ENCODE measurements at regions not wholly inside any gene's neighbourhood (a gene's known extent, or its start where the extent isn't known, plus 50 kb on each side); places are given as distances from the start of the nearest gene placed in this dataset.

DNA sequence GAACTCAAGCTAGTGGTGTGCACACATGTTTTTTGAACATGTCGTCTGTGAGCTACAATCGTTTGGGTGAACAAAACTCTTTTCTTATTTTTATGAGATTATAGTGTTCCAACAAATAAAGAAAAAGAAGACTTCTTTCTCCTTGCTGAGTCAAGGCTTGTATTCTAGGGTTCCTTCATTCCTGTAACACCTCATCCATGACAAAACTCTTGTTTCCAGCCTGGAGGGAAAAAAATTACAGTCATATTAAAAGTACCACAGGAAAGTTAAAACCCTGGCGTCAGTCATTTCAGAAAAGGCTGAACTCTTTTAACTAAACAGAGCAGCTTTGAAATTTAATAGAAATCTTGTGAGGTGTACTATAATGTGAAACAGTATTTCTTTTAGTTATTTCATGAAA lies 79.2 kb upstream of the BOD1L1 start:
- TF ChIP-seq, protein P1, sequence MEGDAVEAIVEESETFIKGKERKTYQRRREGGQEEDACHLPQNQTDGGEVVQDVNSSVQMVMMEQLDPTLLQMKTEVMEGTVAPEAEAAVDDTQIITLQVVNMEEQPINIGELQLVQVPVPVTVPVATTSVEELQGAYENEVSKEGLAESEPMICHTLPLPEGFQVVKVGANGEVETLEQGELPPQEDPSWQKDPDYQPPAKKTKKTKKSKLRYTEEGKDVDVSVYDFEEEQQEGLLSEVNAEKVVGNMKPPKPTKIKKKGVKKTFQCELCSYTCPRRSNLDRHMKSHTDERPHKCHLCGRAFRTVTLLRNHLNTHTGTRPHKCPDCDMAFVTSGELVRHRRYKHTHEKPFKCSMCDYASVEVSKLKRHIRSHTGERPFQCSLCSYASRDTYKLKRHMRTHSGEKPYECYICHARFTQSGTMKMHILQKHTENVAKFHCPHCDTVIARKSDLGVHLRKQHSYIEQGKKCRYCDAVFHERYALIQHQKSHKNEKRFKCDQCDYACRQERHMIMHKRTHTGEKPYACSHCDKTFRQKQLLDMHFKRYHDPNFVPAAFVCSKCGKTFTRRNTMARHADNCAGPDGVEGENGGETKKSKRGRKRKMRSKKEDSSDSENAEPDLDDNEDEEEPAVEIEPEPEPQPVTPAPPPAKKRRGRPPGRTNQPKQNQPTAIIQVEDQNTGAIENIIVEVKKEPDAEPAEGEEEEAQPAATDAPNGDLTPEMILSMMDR (IDR thresholded peaks at IDR 0.05): no peak
- ATAC-seq (no peak), DNase-seq (no peak)
- Histone ChIP-seq H3K4me3 (ENCODE audit: low read length) (no peak overlapping the region), H3K36me3 (ENCODE audit: control insufficient read depth, insufficient read depth, low read length) (no peaks in the 10 kb centered on the region), H3K9me3 (ENCODE audit: control insufficient read depth, insufficient read depth, low read length) (no peaks in the 10 kb centered on the region), H3K27ac (ENCODE audit: low read length) (no peak overlapping the region), H3K4me1 (ENCODE audit: control insufficient read depth, insufficient read depth, low read length) (no peaks in the 10 kb centered on the region), H3K27me3 (ENCODE audit: control insufficient read depth, insufficient read depth, low read length) (no peaks in the 10 kb centered on the region)
- WGBS (ENCODE audit: insufficient coverage): 100% methylated on average over 1 of the region's 3 CpGs
- Mint-ChIP-seq H3K36me3 (no peaks in the 10 kb centered on the region), H3K4me1 (no peaks in the 10 kb centered on the region), H3K27ac (no peak overlapping the region), H3K27me3 (ENCODE audit: low read depth in 2 of 2) (peaks cover 0 to 3% of the 10 kb centered on the region in 2 donors), H3K4me3 (no peak overlapping the region), H3K9me3 (peaks cover 0 to 4% of the 10 kb centered on the region in 2 donors)
- intact Hi-C loops (cut with micrococcal nuclease): no loop called here

DNA sequence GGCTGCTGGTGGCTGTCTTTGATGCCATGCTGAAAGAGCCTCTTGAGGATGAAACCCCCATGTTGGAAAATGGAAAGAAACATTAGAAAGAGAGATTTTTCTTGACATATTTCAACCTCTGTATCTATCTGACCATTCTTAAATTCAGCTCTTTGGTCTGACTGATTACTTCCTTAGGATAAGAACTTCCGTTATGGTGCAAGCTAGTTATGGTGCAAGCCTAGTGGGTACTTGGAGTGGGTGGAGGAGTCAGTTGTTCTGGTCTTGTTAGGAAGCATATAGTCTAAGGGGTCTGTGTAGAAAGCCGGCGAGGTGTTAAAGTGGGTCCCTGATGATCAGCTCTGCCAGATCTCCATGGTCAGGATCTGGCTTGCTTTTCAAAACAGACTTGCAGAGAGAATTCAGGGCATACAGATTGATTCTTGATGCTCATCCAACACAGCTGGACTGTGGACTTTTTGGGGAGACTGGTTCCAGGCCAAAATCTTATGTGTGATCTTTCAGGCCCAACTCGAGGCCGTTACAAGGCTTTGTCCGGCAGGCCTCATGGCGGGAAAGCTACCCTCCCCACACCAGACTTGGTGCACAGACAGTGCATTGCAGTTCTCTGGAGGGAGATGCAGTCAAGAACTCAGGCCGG lies 82.8 kb upstream of the BOD1L1 start:
- H3K4me1 Mint-ChIP-seq: no peaks in the 10 kb centered on the region
- H3K9me3 Mint-ChIP-seq: peaks cover 0 to 4% of the 10 kb centered on the region in 2 donors
- ATAC-seq: no peak
- peaks cover 0 to 3% of the 10 kb centered on the region in 2 donors for H3K27me3 Mint-ChIP-seq (ENCODE audit: low read depth in 2 of 2)
- WGBS (ENCODE audit: insufficient coverage): 92% methylated on average over 8 of the region's 8 CpGs
- Histone ChIP-seq H3K36me3 (ENCODE audit: control insufficient read depth, insufficient read depth, low read length) (no peaks in the 10 kb centered on the region), H3K4me3 (ENCODE audit: low read length) (no peak overlapping the region), H3K27me3 (ENCODE audit: control insufficient read depth, insufficient read depth, low read length) (no peaks in the 10 kb centered on the region), H3K4me1 (ENCODE audit: control insufficient read depth, insufficient read depth, low read length) (no peaks in the 10 kb centered on the region), H3K9me3 (ENCODE audit: control insufficient read depth, insufficient read depth, low read length) (no peaks in the 10 kb centered on the region), H3K27ac (ENCODE audit: low read length) (no peak overlapping the region)
- DNase-seq: no peak
- intact Hi-C loops (cut with micrococcal nuclease): no loop called here
- no peak overlapping the region for H3K27ac Mint-ChIP-seq
- no peak overlapping the region for H3K4me3 Mint-ChIP-seq
- TF ChIP-seq, protein P1 (IDR thresholded peaks at IDR 0.05): no peak
- H3K36me3 Mint-ChIP-seq: no peaks in the 10 kb centered on the region

DNA sequence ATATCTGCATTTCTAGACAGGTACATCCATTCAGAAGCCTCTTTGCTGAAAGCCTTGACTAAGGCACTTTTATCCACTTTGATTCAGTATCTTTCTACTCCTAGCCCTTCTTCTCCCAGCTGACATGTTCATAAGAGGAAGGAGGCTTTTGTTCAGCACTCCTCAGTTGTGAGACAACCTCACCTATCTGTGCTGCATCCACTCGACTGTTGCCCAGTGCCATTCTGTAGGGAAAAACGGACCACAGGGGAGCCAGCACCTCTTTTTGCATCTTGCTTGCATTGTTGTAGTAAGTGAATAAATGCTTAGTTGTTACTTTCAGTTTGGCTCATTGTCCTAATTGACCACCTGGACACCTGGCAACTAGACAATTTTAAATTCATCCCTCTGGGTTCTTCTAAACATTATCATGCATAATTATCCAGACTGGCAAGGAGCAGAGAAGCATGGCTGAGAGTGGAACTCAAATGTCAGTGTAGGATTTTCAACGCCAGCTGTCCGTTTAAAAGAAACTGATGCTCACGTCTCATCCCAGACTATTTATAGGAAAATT lies 83.8 kb upstream of the BOD1L1 start:
- Histone ChIP-seq H3K27me3 (ENCODE audit: control insufficient read depth, insufficient read depth, low read length) (no peaks in the 10 kb centered on the region), H3K4me3 (ENCODE audit: low read length) (no peak overlapping the region), H3K9me3 (ENCODE audit: control insufficient read depth, insufficient read depth, low read length) (no peaks in the 10 kb centered on the region), H3K4me1 (ENCODE audit: control insufficient read depth, insufficient read depth, low read length) (no peaks in the 10 kb centered on the region), H3K27ac (ENCODE audit: low read length) (no peak overlapping the region), H3K36me3 (ENCODE audit: control insufficient read depth, insufficient read depth, low read length) (no peaks in the 10 kb centered on the region)
- TF ChIP-seq, protein P1 (IDR thresholded peaks at IDR 0.05): no peak
- Mint-ChIP-seq H3K4me3 (no peak overlapping the region), H3K4me1 (no peaks in the 10 kb centered on the region), H3K9me3 (peaks cover 0 to 4% of the 10 kb centered on the region in 2 donors), H3K27me3 (ENCODE audit: low read depth in 2 of 2) (peaks cover 0 to 3% of the 10 kb centered on the region in 2 donors), H3K27ac (no peak overlapping the region), H3K36me3 (no peaks in the 10 kb centered on the region)
- WGBS (ENCODE audit: insufficient coverage): 70% methylated on average over 4 of the region's 5 CpGs
- DNase-seq (no peak), ATAC-seq (no peak)
- intact Hi-C loops (cut with micrococcal nuclease): no loop called here

DNA sequence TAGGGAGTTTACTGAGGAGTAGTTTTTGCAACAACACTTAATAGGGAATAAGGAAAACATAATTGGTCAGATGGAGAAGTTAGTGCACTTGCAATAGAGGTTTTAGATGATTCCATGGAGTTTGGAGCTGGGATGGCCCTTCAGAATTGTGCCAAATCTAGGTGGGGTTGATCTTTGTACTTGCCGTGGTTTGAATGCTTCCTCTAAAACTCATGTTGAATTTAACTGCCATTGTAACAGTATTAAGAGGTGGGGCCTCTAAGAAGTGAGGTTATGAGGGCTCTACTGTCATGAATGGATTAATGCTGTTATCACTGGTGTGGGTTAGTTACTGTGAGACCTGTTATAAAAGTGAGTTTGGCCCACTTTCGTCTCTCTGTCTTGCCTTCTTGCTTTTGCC lies 94.4 kb upstream of the BOD1L1 start:
- Histone ChIP-seq H3K4me3 (ENCODE audit: low read length) (no peak overlapping the region), H3K36me3 (ENCODE audit: control insufficient read depth, insufficient read depth, low read length) (no peaks in the 10 kb centered on the region), H3K4me1 (ENCODE audit: control insufficient read depth, insufficient read depth, low read length) (no peaks in the 10 kb centered on the region), H3K9me3 (ENCODE audit: control insufficient read depth, insufficient read depth, low read length) (no peaks in the 10 kb centered on the region), H3K27me3 (ENCODE audit: control insufficient read depth, insufficient read depth, low read length) (no peaks in the 10 kb centered on the region), H3K27ac (ENCODE audit: low read length) (no peak overlapping the region)
- H3K4me1 Mint-ChIP-seq: no peaks in the 10 kb centered on the region
- no peak overlapping the region for H3K27ac Mint-ChIP-seq
- H3K27me3 Mint-ChIP-seq (ENCODE audit: low read depth in 2 of 2): no peaks in the 10 kb centered on the region
- 88% methylated on average over 2 of the region's 2 CpGs for WGBS (ENCODE audit: insufficient coverage)
- TF ChIP-seq, protein P1 (IDR thresholded peaks at IDR 0.05): no peak
- H3K4me3 Mint-ChIP-seq: no peak overlapping the region
- intact Hi-C loops (cut with micrococcal nuclease): no loop called here
- no peaks in the 10 kb centered on the region for H3K36me3 Mint-ChIP-seq
- no peak for ATAC-seq
- DNase-seq: no peak
- H3K9me3 Mint-ChIP-seq: peaks cover 0 to 7% of the 10 kb centered on the region in 2 donors

Measured in natural killer cell (primary cell).